PFSK-1 (cell line): ENCODE measurements at regions not wholly inside any gene's neighbourhood (a gene's known extent, or its start where the extent isn't known, plus 50 kb on each side); places are given as distances from the start of the nearest gene placed in this dataset.
A peak's percentile ranks its signal among the peaks of the same experiment; 100 is the strongest.

Source experiments
- FOXP2 ChIP-seq: optimal IDR thresholded peaks from 2 replicates; pipeline ENCODE3; 2011; ENCODE audit warnings: borderline replicate concordance, control low read depth, inconsistent platforms; ENCODE audit not compliant: insufficient read depth; ENCODE audit errors: extremely low read length, extremely low read depth
- POLR2AphosphoS5 ChIP-seq: IDR thresholded peaks from 2 replicates; pipeline ENCODE4 v1.6.1; 2012; ENCODE audit warnings: low read depth, mild to moderate bottlenecking, control low read depth, low read length, moderate library complexity
- SIN3A ChIP-seq: IDR thresholded peaks from 2 replicates; pipeline ENCODE4 v1.6.1; 2012; ENCODE audit warnings: mild to moderate bottlenecking, low read length, moderate library complexity, borderline replicate concordance; ENCODE audit not compliant: insufficient read depth
- TAF1 ChIP-seq: IDR thresholded peaks from 2 replicates; pipeline ENCODE4 v1.6.1; 2012; ENCODE audit warnings: low read length, control low read depth, borderline replicate concordance; ENCODE audit not compliant: insufficient read depth
- TF ChIP-seq, protein P1 (sequence below), 2 experiments: IDR thresholded peaks; 2 replicates each; pipeline versions ENCODE4 v1.6.1 to v1.8.0; 2011 to 2012; ENCODE audit warnings: low read depth in 2 of 2, low read length in 2 of 2, control low read depth in 1 of 2, inconsistent platforms in 1 of 2, mild to moderate bottlenecking in 1 of 2, moderate library complexity in 1 of 2; ENCODE audit not compliant: insufficient read depth in 1 of 2

DNA sequence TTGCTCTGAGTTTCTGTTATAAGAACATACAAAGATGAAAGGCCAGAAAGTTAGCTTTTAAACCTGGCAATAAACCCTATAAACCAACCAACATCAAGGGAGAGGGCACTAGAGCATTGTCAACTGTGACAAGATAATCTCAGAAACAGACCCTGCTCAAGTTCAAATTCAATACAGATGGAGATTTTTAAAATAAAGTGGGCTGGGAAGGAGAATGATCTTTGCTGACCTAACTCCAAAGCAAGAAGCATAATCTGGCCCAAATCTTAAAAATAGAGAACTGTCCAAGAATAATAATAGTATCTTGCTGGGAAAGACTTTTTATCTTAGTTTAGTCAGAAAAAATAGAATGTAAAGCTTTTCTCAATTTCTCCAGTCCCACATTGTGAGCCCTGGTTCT is 485.5 kb downstream of the DISC1 start:
- TF ChIP-seq POLR2AphosphoS5 (no peak), FOXP2 (no peak), TAF1 (no peak), SIN3A (no peak)
- TF ChIP-seq, protein P1, sequence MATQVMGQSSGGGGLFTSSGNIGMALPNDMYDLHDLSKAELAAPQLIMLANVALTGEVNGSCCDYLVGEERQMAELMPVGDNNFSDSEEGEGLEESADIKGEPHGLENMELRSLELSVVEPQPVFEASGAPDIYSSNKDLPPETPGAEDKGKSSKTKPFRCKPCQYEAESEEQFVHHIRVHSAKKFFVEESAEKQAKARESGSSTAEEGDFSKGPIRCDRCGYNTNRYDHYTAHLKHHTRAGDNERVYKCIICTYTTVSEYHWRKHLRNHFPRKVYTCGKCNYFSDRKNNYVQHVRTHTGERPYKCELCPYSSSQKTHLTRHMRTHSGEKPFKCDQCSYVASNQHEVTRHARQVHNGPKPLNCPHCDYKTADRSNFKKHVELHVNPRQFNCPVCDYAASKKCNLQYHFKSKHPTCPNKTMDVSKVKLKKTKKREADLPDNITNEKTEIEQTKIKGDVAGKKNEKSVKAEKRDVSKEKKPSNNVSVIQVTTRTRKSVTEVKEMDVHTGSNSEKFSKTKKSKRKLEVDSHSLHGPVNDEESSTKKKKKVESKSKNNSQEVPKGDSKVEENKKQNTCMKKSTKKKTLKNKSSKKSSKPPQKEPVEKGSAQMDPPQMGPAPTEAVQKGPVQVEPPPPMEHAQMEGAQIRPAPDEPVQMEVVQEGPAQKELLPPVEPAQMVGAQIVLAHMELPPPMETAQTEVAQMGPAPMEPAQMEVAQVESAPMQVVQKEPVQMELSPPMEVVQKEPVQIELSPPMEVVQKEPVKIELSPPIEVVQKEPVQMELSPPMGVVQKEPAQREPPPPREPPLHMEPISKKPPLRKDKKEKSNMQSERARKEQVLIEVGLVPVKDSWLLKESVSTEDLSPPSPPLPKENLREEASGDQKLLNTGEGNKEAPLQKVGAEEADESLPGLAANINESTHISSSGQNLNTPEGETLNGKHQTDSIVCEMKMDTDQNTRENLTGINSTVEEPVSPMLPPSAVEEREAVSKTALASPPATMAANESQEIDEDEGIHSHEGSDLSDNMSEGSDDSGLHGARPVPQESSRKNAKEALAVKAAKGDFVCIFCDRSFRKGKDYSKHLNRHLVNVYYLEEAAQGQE (IDR thresholded peaks at IDR 0.05; ENCODE audit: insufficient read depth in 1 of 2, low read depth in 2 of 2, low read length in 2 of 2), result no peak

DNA sequence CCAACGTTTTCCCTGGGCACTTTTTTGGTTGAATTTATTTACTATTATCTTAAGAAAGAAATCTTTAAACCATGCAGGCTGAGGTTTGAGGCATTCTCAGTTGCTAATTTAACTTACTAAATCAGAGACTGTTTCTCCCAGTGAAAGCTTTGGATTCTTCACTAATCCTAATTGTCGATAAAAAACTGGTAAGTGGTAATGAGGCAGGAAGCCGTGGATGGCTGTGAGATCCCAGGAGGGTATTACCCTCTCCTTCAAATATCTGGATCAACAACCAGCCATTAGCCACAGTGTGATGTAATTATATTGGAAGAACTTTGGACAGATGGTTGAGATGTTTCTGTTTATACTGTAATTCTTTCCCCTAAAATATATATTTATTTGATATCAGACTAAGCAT is 485.0 kb downstream of the DISC1 start:
- TF ChIP-seq POLR2AphosphoS5, result no peak
- no peak for TF ChIP-seq FOXP2
- TF ChIP-seq, protein P1 (IDR thresholded peaks at IDR 0.05; ENCODE audit: insufficient read depth in 1 of 2, low read depth in 2 of 2, low read length in 2 of 2), result no peak
- TF ChIP-seq SIN3A, result no peak
- no peak for TF ChIP-seq TAF1

GRCh38 chr1:232110281-232111090 is 483.9 kb downstream of the DISC1 start:
- TF ChIP-seq SIN3A (no peak), TAF1 (no peak), FOXP2 (no peak), POLR2AphosphoS5 (no peak)
- TF ChIP-seq, protein P1 (IDR thresholded peaks at IDR 0.05; ENCODE audit: insufficient read depth in 1 of 2, low read depth in 2 of 2, low read length in 2 of 2), result no peak

DNA sequence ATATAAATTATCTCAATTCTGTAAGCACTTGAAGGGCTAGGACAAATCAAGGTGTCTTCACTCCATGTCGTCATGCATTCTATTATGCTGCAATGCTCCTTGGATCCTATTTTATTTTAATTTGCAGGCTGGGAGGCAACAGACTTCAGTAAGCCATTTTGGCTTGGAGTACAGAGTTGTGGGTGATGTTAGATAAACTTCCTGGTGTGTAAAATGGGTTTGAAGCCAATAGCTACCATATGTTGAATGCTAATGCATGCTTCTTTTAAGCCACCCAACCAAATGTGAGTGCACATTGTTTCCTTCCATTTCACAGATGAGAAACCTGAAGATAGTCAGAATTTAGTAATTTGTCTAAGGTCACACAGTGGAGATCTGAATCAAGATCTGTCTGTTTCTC is 482.8 kb downstream of the DISC1 start:
- no peak for TF ChIP-seq SIN3A
- no peak for TF ChIP-seq TAF1
- TF ChIP-seq FOXP2, result no peak

- TF ChIP-seq FOXP2, result no peak
- TF ChIP-seq, protein P1 (IDR thresholded peaks at IDR 0.05; ENCODE audit: insufficient read depth in 1 of 2, low read depth in 2 of 2, low read length in 2 of 2), result 0 out of 4 replicates have a peak, but pooled peaks of 1 of the 2 experiments have one; percentile 47
These were observed 482.0 kb downstream of the DISC1 start for GRCh38 chr1:232108598-232108997.
